ENCODE measurements at regions not wholly inside any gene's neighbourhood (a gene's known extent, or its start where the extent isn't known, plus 50 kb on each side); places are given as distances from the start of the nearest gene placed in this dataset.

- TF ChIP-seq JDP2 (CRISPR knock-in tag; IDR thresholded peaks at IDR 0.05; ENCODE audit: borderline replicate concordance), result no peak
- TF ChIP-seq E2F2 (CRISPR knock-in tag; IDR thresholded peaks at IDR 0.05; ENCODE audit: borderline replicate concordance), result no peak
- TF ChIP-seq ZNF530 (CRISPR knock-in tag; IDR thresholded peaks at IDR 0.05; ENCODE audit: low read depth), result no peak
These were observed 66.3 kb upstream of the BMP5 start (continued) for GRCh38 chr6:55941702-55942101.

- no peak overlapping the region for H3K27ac ChIP-seq (ENCODE audit: extremely low read length, insufficient read depth, low read length)
- H3K9ac ChIP-seq (ENCODE audit: insufficient read depth, low read depth, low read length), result no peak overlapping the region
- H2AFZ ChIP-seq (ENCODE audit: low read length), result no peak overlapping the region
- FAIRE-seq (no peak), DNase-seq (ENCODE audit: low spot score) (no peak), ATAC-seq (no peak)
- intact Hi-C loops (cut with micrococcal nuclease; ENCODE audit: unreplicated experiment), result no loop called here
- H3K4me3 ChIP-seq (replicated peaks in 1 of 3; ENCODE audit: insufficient read depth in 1 of 3, low read depth in 2 of 3, low read length in 3 of 3), result no peak overlapping the region
- ChIA-PET CTCF (ENCODE audit: low intra/inter-chr PET ratio, low total read pairs) (no interaction called here), POLR2A (no interaction called here)
- no peaks in the 10 kb centered on the region for H3K79me2 ChIP-seq (ENCODE audit: insufficient read depth, low read length)
- no peaks in the 10 kb centered on the region for H3K4me1 ChIP-seq (ENCODE audit: insufficient read depth, low read length)
- H3K27me3 ChIP-seq (ENCODE audit: control insufficient read depth in 1 of 2, insufficient read depth in 2 of 2, low read length in 2 of 2), result no peaks in the 10 kb centered on the region
- no peak overlapping the region for H3K4me2 ChIP-seq (ENCODE audit: low read depth, low read length)
- H3K36me3 ChIP-seq (replicated peaks in 1 of 2; ENCODE audit: control insufficient read depth in 1 of 2, insufficient read depth in 2 of 2, low read length in 2 of 2), result no peaks in the 10 kb centered on the region
- no peaks in the 10 kb centered on the region for H4K20me1 ChIP-seq (ENCODE audit: insufficient read depth, low read length)
- H3K9me3 ChIP-seq (ENCODE audit: low read length), result no peaks in the 10 kb centered on the region
- no TSS peak for BruUV-seq (replicated peaks)
- WGBS (ENCODE audit: low lambda C conversion rate), result under 1% methylated on average over 4 of the region's 4 CpGs
- in situ Hi-C loops (cut with HindIII; ENCODE audit: extremely low pct_ligation_motif_present, low pct_unique_long_range_greater_than_20kb), result no loop called here
- no peak for TF ChIP-seq ZNF770 (CRISPR knock-in tag; IDR thresholded peaks at IDR 0.05)
- TF ChIP-seq RXRA (CRISPR knock-in tag; IDR thresholded peaks at IDR 0.05), result no peak
- TF ChIP-seq ELF3 (CRISPR knock-in tag; IDR thresholded peaks at IDR 0.05), result no peak
- TF ChIP-seq ZNF556 (CRISPR knock-in tag; IDR thresholded peaks at IDR 0.05; ENCODE audit: borderline replicate concordance), result no peak
- TF ChIP-seq KLF6 (CRISPR knock-in tag; IDR thresholded peaks at IDR 0.05), result no peak
- TF ChIP-seq TAF15 (IDR thresholded peaks at IDR 0.05; ENCODE audit: low read depth, low read length, poor library complexity, severe bottlenecking), result no peak
- no peak for TF ChIP-seq ZGPAT (CRISPR knock-in tag; IDR thresholded peaks at IDR 0.05)
- no peak for TF ChIP-seq ZNF660 (CRISPR knock-in tag; IDR thresholded peaks at IDR 0.05; ENCODE audit: borderline replicate concordance, low read depth)
- no peak for TF ChIP-seq FOSL2 (CRISPR knock-in tag; IDR thresholded peaks at IDR 0.05)
- TF ChIP-seq CHD4 (IDR thresholded peaks at IDR 0.05; ENCODE audit: borderline replicate concordance, low read length), result no peak
- TF ChIP-seq NFKB2 (CRISPR knock-in tag; IDR thresholded peaks at IDR 0.05; ENCODE audit: borderline replicate concordance), result no peak
- no peak for TF ChIP-seq ARNTL (CRISPR knock-in tag; IDR thresholded peaks at IDR 0.05)
- TF ChIP-seq ZNF772 (CRISPR knock-in tag; IDR thresholded peaks at IDR 0.05), result no peak
- TF ChIP-seq ZNF512 (CRISPR knock-in tag; IDR thresholded peaks at IDR 0.05), result no peak
- TF ChIP-seq PAX8 (CRISPR knock-in tag; IDR thresholded peaks at IDR 0.05; ENCODE audit: borderline replicate concordance), result no peak
These were observed 62.7 kb upstream of the BMP5 start for GRCh38 chr6:55937951-55938690.

Data from HepG2 (cell line).